ENCODE measurements at regions not wholly inside any gene's neighbourhood (a gene's known extent, or its start where the extent isn't known, plus 50 kb on each side); places are given as distances from the start of the nearest gene placed in this dataset.

GRCh38 chr1:221437926-221438325, 304.0 kb downstream of the DUSP10 start:
- no peaks in the 10 kb centered on the region for H3K27me3 ChIP-seq
- H3K4me3 ChIP-seq, result no peak overlapping the region
- H3K9me3 ChIP-seq, result no peaks in the 10 kb centered on the region
- H3K4me1 ChIP-seq, result peaks cover 0 to 27% of the 10 kb centered on the region in 2 donors
- no peak for TF ChIP-seq CTCF (IDR thresholded peaks at IDR 0.05)
- no peaks in the 10 kb centered on the region for H3K36me3 ChIP-seq
- no peak for DNase-seq (ENCODE audit: low spot score)
- no peak overlapping the region for H3K27ac ChIP-seq

GRCh38 chr1:221439008-221439746, 302.7 kb downstream of the DUSP10 start:
- H3K27ac ChIP-seq, result peak overlapping the region; percentile 73 to 75
- no peak overlapping the region for H3K4me3 ChIP-seq
- H3K9me3 ChIP-seq, result no peaks in the 10 kb centered on the region
- DNase-seq (ENCODE audit: low spot score), result no peak
- no peaks in the 10 kb centered on the region for H3K36me3 ChIP-seq
- H3K4me1 ChIP-seq, result peaks cover 0 to 27% of the 10 kb centered on the region in 2 donors
- no peaks in the 10 kb centered on the region for H3K27me3 ChIP-seq
- no peak for TF ChIP-seq CTCF (IDR thresholded peaks at IDR 0.05)

GRCh38 chr1:221439747-221440501, 302.0 kb downstream of the DUSP10 start:
- no peaks in the 10 kb centered on the region for H3K36me3 ChIP-seq
- no peak overlapping the region for H3K4me3 ChIP-seq
- H3K9me3 ChIP-seq, result no peaks in the 10 kb centered on the region
- H3K27ac ChIP-seq, result peak overlapping the region; percentile 73 to 75
- H3K4me1 ChIP-seq, result peaks cover 0 to 27% of the 10 kb centered on the region in 2 donors
- no peaks in the 10 kb centered on the region for H3K27me3 ChIP-seq
- TF ChIP-seq CTCF (IDR thresholded peaks at IDR 0.05), result no peak
- DNase-seq (ENCODE audit: low spot score), result no peak

- no peak for DNase-seq (ENCODE audit: low spot score)
- H3K27me3 ChIP-seq, result no peaks in the 10 kb centered on the region
- peak overlapping the region; percentile 73 to 75 for H3K27ac ChIP-seq
- H3K36me3 ChIP-seq, result no peaks in the 10 kb centered on the region
- no peaks in the 10 kb centered on the region for H3K9me3 ChIP-seq
- no peak overlapping the region for H3K4me3 ChIP-seq
- TF ChIP-seq CTCF (IDR thresholded peaks at IDR 0.05), result no peak
- peaks cover 0 to 27% of the 10 kb centered on the region in 2 donors for H3K4me1 ChIP-seq
These were observed 301.2 kb downstream of the DUSP10 start for GRCh38 chr1:221440658-221441057.

GRCh38 chr1:221442056-221442455, 299.8 kb downstream of the DUSP10 start:
- Histone ChIP-seq H3K36me3 (no peaks in the 10 kb centered on the region), H3K4me1 (peaks cover 0 to 27% of the 10 kb centered on the region in 2 donors), H3K4me3 (no peak overlapping the region), H3K9me3 (no peaks in the 10 kb centered on the region), H3K27me3 (no peaks in the 10 kb centered on the region), H3K27ac (no peak overlapping the region)
- no peak for TF ChIP-seq CTCF (IDR thresholded peaks at IDR 0.05)
- no peak for DNase-seq (ENCODE audit: low spot score)
